Peyer's patch (tissue), 4 donors: ENCODE measurements at regions not wholly inside any gene's neighbourhood (a gene's known extent, or its start where the extent isn't known, plus 50 kb on each side); places are given as distances from the start of the nearest gene placed in this dataset.

Experiments used
- POLR2A ChIP-seq, 2 donors: fragments of 450-650 bp; IDR thresholded peaks; one replicate each; pipeline ENCODE4 v1.5.1; 2017; ENCODE audit warnings: antibody characterized with exemption in 2 of 2, mild to moderate bottlenecking in 2 of 2, moderate library complexity in 2 of 2
- TF ChIP-seq, protein P1 (sequence below), 6 experiments: fragments of 450-650 bp in 4 of 6; fragments of 200-600 bp in 2 of 6; sonication (generic) in 1 of 6; IDR thresholded peaks; one replicate each; pipeline ENCODE4 v1.5.1; 2017 to 2019; ENCODE audit warnings: antibody characterized with exemption in 6 of 6, mild to moderate bottlenecking in 3 of 6, moderate library complexity in 1 of 6

DNA sequence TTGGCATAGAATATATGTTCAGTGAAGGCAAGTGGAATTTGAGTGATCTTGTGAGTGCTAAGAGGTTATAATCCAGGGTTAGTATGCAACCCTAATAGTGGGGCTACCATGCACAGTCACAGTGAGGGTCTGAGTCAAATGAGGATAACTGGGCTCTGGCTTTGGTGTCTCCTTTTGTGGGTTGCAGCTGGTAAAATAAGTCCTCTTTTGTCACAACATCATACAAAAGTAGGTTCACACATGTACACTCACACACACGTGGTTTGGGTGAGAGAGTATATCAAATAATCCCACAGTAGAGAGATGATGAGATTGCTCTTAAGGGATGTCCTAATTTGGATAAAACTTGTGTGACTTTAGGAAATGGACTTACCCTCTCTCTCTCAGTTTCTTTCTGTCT lies 79.6 kb upstream of the EOLA2 start:
- TF ChIP-seq, protein P1, sequence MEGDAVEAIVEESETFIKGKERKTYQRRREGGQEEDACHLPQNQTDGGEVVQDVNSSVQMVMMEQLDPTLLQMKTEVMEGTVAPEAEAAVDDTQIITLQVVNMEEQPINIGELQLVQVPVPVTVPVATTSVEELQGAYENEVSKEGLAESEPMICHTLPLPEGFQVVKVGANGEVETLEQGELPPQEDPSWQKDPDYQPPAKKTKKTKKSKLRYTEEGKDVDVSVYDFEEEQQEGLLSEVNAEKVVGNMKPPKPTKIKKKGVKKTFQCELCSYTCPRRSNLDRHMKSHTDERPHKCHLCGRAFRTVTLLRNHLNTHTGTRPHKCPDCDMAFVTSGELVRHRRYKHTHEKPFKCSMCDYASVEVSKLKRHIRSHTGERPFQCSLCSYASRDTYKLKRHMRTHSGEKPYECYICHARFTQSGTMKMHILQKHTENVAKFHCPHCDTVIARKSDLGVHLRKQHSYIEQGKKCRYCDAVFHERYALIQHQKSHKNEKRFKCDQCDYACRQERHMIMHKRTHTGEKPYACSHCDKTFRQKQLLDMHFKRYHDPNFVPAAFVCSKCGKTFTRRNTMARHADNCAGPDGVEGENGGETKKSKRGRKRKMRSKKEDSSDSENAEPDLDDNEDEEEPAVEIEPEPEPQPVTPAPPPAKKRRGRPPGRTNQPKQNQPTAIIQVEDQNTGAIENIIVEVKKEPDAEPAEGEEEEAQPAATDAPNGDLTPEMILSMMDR (IDR thresholded peaks at IDR 0.05): no peak
- no peak for TF ChIP-seq POLR2A (IDR thresholded peaks at IDR 0.05)
